ENCODE measurements at regions not wholly inside any gene's neighbourhood (a gene's known extent, or its start where the extent isn't known, plus 50 kb on each side); places are given as distances from the start of the nearest gene placed in this dataset.

DNA sequence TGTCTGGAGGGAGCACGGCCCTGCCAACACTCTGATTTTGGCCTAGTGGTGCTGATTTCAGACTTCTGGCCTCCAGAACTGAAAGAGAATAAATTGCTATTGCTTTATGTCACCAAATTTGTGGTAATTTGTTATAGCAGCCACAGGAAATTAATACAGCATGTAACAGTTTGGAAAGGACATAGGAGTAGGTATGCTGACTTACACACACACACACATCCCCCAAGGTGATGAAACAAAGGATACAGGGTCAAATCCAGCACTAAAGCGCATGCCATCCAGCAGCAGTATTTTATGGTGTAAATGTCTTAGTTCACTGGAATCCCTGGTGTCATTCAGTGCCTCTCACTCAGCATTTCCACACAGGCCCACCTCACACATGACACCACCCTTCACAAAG is 72.2 kb upstream of the MAN1A2 start:
- no peaks in the 10 kb centered on the region for H3K36me3 ChIP-seq
- H3K4me1 ChIP-seq = no peaks in the 10 kb centered on the region
- H3K4me3 ChIP-seq = no peak overlapping the region
- no peak overlapping the region for H3K27ac ChIP-seq
- no peaks in the 10 kb centered on the region for H3K9me3 ChIP-seq
- no peak for TF ChIP-seq POLR2A (IDR thresholded peaks at IDR 0.05)
- TF ChIP-seq, protein P1, sequence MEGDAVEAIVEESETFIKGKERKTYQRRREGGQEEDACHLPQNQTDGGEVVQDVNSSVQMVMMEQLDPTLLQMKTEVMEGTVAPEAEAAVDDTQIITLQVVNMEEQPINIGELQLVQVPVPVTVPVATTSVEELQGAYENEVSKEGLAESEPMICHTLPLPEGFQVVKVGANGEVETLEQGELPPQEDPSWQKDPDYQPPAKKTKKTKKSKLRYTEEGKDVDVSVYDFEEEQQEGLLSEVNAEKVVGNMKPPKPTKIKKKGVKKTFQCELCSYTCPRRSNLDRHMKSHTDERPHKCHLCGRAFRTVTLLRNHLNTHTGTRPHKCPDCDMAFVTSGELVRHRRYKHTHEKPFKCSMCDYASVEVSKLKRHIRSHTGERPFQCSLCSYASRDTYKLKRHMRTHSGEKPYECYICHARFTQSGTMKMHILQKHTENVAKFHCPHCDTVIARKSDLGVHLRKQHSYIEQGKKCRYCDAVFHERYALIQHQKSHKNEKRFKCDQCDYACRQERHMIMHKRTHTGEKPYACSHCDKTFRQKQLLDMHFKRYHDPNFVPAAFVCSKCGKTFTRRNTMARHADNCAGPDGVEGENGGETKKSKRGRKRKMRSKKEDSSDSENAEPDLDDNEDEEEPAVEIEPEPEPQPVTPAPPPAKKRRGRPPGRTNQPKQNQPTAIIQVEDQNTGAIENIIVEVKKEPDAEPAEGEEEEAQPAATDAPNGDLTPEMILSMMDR (IDR thresholded peaks at IDR 0.05) = no peak
- no peak for TF ChIP-seq POLR2AphosphoS5 (IDR thresholded peaks at IDR 0.05; ENCODE audit: insufficient read depth in 1 of 2, low read depth in 1 of 2)
- no peaks in the 10 kb centered on the region for H3K27me3 ChIP-seq
- intact Hi-C loops (cut with DNase I) = no loop called here
- DNase-seq (ENCODE audit: extremely low spot score in 2 of 2) = no peak

DNA sequence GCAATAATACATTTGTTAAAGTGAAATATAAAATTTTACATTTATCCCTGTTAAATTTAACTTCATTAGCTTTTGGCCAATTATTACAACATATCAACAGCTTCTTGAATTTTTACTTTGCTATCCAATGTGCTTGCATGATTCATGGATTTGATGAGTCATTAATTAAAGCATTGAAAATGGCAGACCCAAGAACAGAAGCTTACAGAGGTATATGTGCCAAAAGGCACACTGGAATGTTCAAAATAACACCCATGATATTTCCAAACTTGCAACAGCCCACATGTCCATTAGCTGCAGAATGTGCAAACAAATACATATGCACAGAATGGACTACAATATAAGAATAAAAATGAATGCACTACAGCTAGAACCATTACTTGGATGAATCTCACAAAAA is 76.4 kb upstream of the MAN1A2 start:
- H3K27me3 ChIP-seq = no peaks in the 10 kb centered on the region
- H3K4me3 ChIP-seq = no peak overlapping the region
- H3K27ac ChIP-seq = no peak overlapping the region
- no peaks in the 10 kb centered on the region for H3K36me3 ChIP-seq
- TF ChIP-seq POLR2AphosphoS5 (IDR thresholded peaks at IDR 0.05; ENCODE audit: insufficient read depth in 1 of 2, low read depth in 1 of 2) (no peak), POLR2A (IDR thresholded peaks at IDR 0.05) (no peak)
- TF ChIP-seq, protein P1 (IDR thresholded peaks at IDR 0.05) = no peak
- no peaks in the 10 kb centered on the region for H3K4me1 ChIP-seq
- no peaks in the 10 kb centered on the region for H3K9me3 ChIP-seq
- intact Hi-C loops (cut with DNase I) = no loop called here
- DNase-seq (ENCODE audit: extremely low spot score in 2 of 2) = no peak

DNA sequence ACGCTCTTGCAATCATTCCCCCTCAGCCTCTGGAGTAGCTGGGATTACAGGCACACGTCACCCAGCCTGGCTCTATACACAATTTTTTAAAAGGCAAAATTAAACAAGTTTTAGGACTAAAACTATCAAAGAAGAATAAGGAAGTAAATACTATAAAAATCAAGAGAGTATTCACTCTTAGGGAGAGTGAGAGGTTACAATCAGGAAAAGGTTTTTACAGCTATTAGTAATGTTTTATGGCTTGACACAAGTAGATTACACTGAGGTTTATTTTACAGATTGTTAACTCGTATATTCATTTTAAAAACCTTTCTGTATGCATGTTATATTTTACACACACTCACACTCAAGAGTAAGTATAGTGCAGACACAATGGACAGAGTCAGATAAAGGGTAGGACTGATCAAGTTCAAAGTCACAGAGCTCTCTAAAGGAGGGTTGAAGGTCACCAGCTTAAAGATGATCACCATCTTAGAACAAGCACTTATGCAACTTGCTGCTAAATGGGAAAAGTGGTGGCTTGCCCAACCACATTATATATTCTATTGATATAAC is 77.9 kb upstream of the MAN1A2 start:
- H3K9me3 ChIP-seq = no peaks in the 10 kb centered on the region
- intact Hi-C loops (cut with DNase I) = loop anchor here (10.0 kb wide), 1 partner anchor 225 kb away; the partner anchor contains the start of gene TTF2
- no peak overlapping the region for H3K4me3 ChIP-seq
- no peaks in the 10 kb centered on the region for H3K4me1 ChIP-seq
- H3K36me3 ChIP-seq = no peaks in the 10 kb centered on the region
- H3K27ac ChIP-seq = no peak overlapping the region
- H3K27me3 ChIP-seq = no peaks in the 10 kb centered on the region
- no peak for DNase-seq (ENCODE audit: extremely low spot score in 2 of 2)
- TF ChIP-seq POLR2A (IDR thresholded peaks at IDR 0.05) = no peak
- TF ChIP-seq, protein P1 (IDR thresholded peaks at IDR 0.05) = no peak
- no peak for TF ChIP-seq POLR2AphosphoS5 (IDR thresholded peaks at IDR 0.05; ENCODE audit: insufficient read depth in 1 of 2, low read depth in 1 of 2)

DNA sequence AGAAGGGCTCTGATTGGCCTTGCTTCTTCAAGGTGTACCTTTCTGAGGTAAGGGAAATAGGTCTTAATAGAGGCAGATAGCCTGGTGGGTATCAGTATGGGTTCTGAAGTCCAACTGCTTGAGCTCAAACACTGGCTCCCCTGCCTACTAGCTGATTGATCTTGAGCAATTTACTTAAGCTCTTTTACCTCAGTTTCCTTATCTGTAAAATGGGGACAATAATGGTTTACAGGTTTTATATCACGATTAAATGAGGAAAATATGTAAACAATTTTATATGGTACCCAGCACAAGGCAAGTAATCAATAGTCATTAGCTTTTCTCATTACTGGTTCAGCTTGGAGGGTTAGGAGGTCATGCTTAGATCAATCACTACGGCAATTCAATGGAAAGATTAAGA is 75.8 kb upstream of the VTCN1 start:
- Histone ChIP-seq H3K27me3 (no peaks in the 10 kb centered on the region), H3K27ac (no peak overlapping the region), H3K9me3 (no peaks in the 10 kb centered on the region), H3K4me3 (no peak overlapping the region), H3K36me3 (no peaks in the 10 kb centered on the region), H3K4me1 (no peaks in the 10 kb centered on the region)
- TF ChIP-seq, protein P1 (IDR thresholded peaks at IDR 0.05) = no peak
- intact Hi-C loops (cut with DNase I) = loop anchor here (10.0 kb wide), 1 partner anchor 222 kb away; the partner anchor contains the start of gene TTF2
- DNase-seq (ENCODE audit: extremely low spot score in 2 of 2) = no peak

DNA sequence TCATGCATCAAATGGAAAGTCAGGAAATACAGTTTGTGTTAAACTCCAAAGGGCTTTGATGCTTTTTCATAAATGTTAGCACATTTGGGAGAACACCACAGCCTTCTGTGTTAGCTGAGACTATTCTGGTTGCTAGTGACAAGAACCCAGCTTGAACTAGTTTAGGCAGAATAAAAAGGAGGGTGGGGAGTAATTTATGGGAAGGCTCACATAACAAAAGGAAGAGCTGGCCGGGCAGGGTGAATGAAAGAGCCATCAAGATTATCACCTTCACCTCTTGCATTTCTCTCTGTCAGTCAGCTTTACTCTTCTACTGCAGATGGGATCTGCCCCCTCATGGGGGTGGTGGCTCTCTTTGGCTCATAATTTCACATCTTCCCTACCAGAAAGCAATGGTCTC is 75.4 kb upstream of the VTCN1 start:
- intact Hi-C loops (cut with DNase I) = loop anchor here (10.0 kb wide), 1 partner anchor 221 kb away; the partner anchor contains the start of gene TTF2
- TF ChIP-seq POLR2AphosphoS5 (IDR thresholded peaks at IDR 0.05; ENCODE audit: insufficient read depth in 1 of 2, low read depth in 1 of 2) (no peak), POLR2A (IDR thresholded peaks at IDR 0.05) (no peak)
- TF ChIP-seq, protein P1 (IDR thresholded peaks at IDR 0.05) = no peak

More for the DNA sequence above, 75.4 kb upstream of the VTCN1 start:
- Histone ChIP-seq H3K27me3 (no peaks in the 10 kb centered on the region), H3K36me3 (no peaks in the 10 kb centered on the region), H3K27ac (no peak overlapping the region), H3K4me1 (no peaks in the 10 kb centered on the region), H3K4me3 (no peak overlapping the region), H3K9me3 (no peaks in the 10 kb centered on the region)
- no peak for DNase-seq (ENCODE audit: extremely low spot score in 2 of 2)
